ENCODE measurements at regions not wholly inside any gene's neighbourhood (a gene's known extent, or its start where the extent isn't known, plus 50 kb on each side); places are given as distances from the start of the nearest gene placed in this dataset.
"Not testable (repeated sequence)": the region's sequence is repeated elsewhere in the genome, so short reads cannot be mapped to it uniquely, and the experiment has no call there.

- no peak for DNase-seq
- Mint-ChIP-seq H3K4me1 (no peaks in the 10 kb centered on the region), H3K9me3 (no peaks in the 10 kb centered on the region), H3K36me3 (ENCODE audit: low read depth) (no peaks in the 10 kb centered on the region), H3K27me3 (ENCODE audit: insufficient read depth) (no peaks in the 10 kb centered on the region), H3K4me3 (no peak overlapping the region), H3K27ac (no peak overlapping the region)
- H3K9ac ChIP-seq (ENCODE audit: extremely low read depth, low read length, poor library complexity, severe bottlenecking) = no peak overlapping the region
- no peaks in the 10 kb centered on the region for H3K36me3 ChIP-seq (ENCODE audit: control insufficient read depth, insufficient read depth, low read length)
- no peak overlapping the region for H3K4me3 ChIP-seq (ENCODE audit: low read length)
- H3K27me3 ChIP-seq (ENCODE audit: control insufficient read depth, insufficient read depth, low read length, poor library complexity, severe bottlenecking) = no peaks in the 10 kb centered on the region
- no peaks in the 10 kb centered on the region for H3K4me1 ChIP-seq (ENCODE audit: control insufficient read depth, insufficient read depth, low read length)
- no peak overlapping the region for H3K27ac ChIP-seq (ENCODE audit: low read depth, low read length)
- 67 to 87% methylated on average over 7 to 11 of the region's 11 CpGs for WGBS, 2 experiments (ENCODE audit: insufficient coverage in 1 of 2, insufficient read length in 1 of 2)
- TF ChIP-seq, protein P1, sequence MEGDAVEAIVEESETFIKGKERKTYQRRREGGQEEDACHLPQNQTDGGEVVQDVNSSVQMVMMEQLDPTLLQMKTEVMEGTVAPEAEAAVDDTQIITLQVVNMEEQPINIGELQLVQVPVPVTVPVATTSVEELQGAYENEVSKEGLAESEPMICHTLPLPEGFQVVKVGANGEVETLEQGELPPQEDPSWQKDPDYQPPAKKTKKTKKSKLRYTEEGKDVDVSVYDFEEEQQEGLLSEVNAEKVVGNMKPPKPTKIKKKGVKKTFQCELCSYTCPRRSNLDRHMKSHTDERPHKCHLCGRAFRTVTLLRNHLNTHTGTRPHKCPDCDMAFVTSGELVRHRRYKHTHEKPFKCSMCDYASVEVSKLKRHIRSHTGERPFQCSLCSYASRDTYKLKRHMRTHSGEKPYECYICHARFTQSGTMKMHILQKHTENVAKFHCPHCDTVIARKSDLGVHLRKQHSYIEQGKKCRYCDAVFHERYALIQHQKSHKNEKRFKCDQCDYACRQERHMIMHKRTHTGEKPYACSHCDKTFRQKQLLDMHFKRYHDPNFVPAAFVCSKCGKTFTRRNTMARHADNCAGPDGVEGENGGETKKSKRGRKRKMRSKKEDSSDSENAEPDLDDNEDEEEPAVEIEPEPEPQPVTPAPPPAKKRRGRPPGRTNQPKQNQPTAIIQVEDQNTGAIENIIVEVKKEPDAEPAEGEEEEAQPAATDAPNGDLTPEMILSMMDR (conservative IDR thresholded peaks at IDR 0.05) = no peak
- no peaks in the 10 kb centered on the region for H3K9me3 ChIP-seq (ENCODE audit: control insufficient read depth, low read length)
These were observed 172.8 kb downstream of the MATN1 start for GRCh38 chr1:30550365-30551220.

- H3K9me3 ChIP-seq (ENCODE audit: control insufficient read depth, low read length); H3K27me3 ChIP-seq (ENCODE audit: control insufficient read depth, insufficient read depth, low read length, poor library complexity, severe bottlenecking); H3K4me1 Mint-ChIP-seq; H3K36me3 ChIP-seq (ENCODE audit: control insufficient read depth, insufficient read depth, low read length); H3K4me1 ChIP-seq (ENCODE audit: control insufficient read depth, insufficient read depth, low read length); H3K4me3 Mint-ChIP-seq; H3K27ac ChIP-seq (ENCODE audit: low read depth, low read length); H3K36me3 Mint-ChIP-seq (ENCODE audit: low read depth); H3K27ac Mint-ChIP-seq; H3K9ac ChIP-seq (ENCODE audit: extremely low read depth, low read length, poor library complexity, severe bottlenecking); DNase-seq; H3K4me3 ChIP-seq (ENCODE audit: low read length); H3K27me3 Mint-ChIP-seq (ENCODE audit: insufficient read depth); H3K9me3 Mint-ChIP-seq: not testable (repeated sequence)
- 78 to 100% methylated on average over 1 of the region's 1 CpG for WGBS, 2 experiments (ENCODE audit: insufficient coverage in 1 of 2, insufficient read length in 1 of 2)
These were observed 173.5 kb downstream of the MATN1 start for GRCh38 chr1:30549872-30550271.

DNA sequence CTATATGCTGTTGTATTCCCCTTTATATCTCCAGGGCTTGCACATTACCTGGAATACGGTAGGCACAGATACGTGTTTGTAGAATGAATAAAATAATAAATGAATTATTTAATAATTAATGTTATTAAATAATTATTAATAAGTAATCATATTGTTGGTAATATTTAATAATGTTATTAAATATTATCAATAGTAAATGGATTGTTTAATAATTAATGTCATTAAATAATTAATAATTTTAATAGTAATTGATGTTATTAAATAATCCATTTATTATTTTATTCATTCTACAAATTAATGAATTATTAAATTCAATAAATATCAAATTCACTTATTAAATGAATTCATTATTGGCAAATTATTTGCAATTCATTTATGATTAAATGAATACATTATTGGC lies 175.1 kb downstream of the MATN1 start:
- Mint-ChIP-seq H3K9me3 (peaks cover 3% of the 10 kb centered on the region), H3K27ac (no peak overlapping the region), H3K4me3 (no peak overlapping the region), H3K4me1 (no peaks in the 10 kb centered on the region), H3K27me3 (ENCODE audit: insufficient read depth) (no peaks in the 10 kb centered on the region), H3K36me3 (ENCODE audit: low read depth) (no peaks in the 10 kb centered on the region)
- WGBS, 2 experiments (ENCODE audit: insufficient coverage in 1 of 2, insufficient read length in 1 of 2) = no CpG with 5 or more reads among the region's 2 CpGs
- Histone ChIP-seq H3K9me3 (ENCODE audit: control insufficient read depth, low read length) (no peaks in the 10 kb centered on the region), H3K4me3 (ENCODE audit: low read length) (no peak overlapping the region), H3K27me3 (ENCODE audit: control insufficient read depth, insufficient read depth, low read length, poor library complexity, severe bottlenecking) (no peaks in the 10 kb centered on the region), H3K27ac (ENCODE audit: low read depth, low read length) (no peak overlapping the region), H3K9ac (ENCODE audit: extremely low read depth, low read length, poor library complexity, severe bottlenecking) (no peak overlapping the region), H3K36me3 (ENCODE audit: control insufficient read depth, insufficient read depth, low read length) (no peaks in the 10 kb centered on the region), H3K4me1 (ENCODE audit: control insufficient read depth, insufficient read depth, low read length) (no peaks in the 10 kb centered on the region)
- DNase-seq = no peak
- TF ChIP-seq, protein P1 (conservative IDR thresholded peaks at IDR 0.05) = no peak

DNA sequence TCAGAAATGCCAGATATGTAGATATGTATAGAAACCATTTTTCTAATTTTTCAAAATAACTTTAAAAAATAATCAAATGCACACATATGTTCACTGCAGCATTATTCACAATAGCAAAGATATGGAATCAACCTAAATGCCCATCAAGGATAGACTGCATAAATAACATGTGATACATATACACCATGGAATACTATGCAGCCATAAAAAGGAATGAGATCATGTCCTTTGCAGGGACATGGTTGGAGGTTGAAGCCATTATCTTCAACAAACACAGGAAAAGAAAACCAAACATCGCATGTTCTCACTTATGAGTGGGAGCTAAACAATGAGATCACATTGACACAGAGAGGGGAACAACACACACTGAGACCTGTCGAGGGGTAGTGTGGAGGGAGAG lies 176.1 kb downstream of the MATN1 start:
- not testable (repeated sequence) for H3K4me1 Mint-ChIP-seq; H3K4me3 ChIP-seq (ENCODE audit: low read length); H3K27ac Mint-ChIP-seq; H3K27ac ChIP-seq (ENCODE audit: low read depth, low read length); H3K9me3 ChIP-seq (ENCODE audit: control insufficient read depth, low read length); H3K27me3 ChIP-seq (ENCODE audit: control insufficient read depth, insufficient read depth, low read length, poor library complexity, severe bottlenecking); H3K4me3 Mint-ChIP-seq; H3K36me3 Mint-ChIP-seq (ENCODE audit: low read depth); DNase-seq; H3K36me3 ChIP-seq (ENCODE audit: control insufficient read depth, insufficient read depth, low read length); H3K9ac ChIP-seq (ENCODE audit: extremely low read depth, low read length, poor library complexity, severe bottlenecking); H3K9me3 Mint-ChIP-seq; H3K27me3 Mint-ChIP-seq (ENCODE audit: insufficient read depth); H3K4me1 ChIP-seq (ENCODE audit: control insufficient read depth, insufficient read depth, low read length)
- 68% methylated on average over 2 of the region's 2 CpGs; no CpG with 5 or more reads in 1 of the 2 experiments for WGBS, 2 experiments (ENCODE audit: insufficient coverage in 1 of 2, insufficient read length in 1 of 2)

Data from endodermal cell (in vitro differentiated cells).